H1 (cell line): ENCODE measurements at regions not wholly inside any gene's neighbourhood (a gene's known extent, or its start where the extent isn't known, plus 50 kb on each side); places are given as distances from the start of the nearest gene placed in this dataset.

Experiments
- FOSL1 ChIP-seq: IDR thresholded peaks from 2 replicates; pipeline ENCODE4 v1.6.1; 2011; ENCODE audit warnings: mild to moderate bottlenecking, low read depth, low read length, moderate library complexity; ENCODE audit not compliant: insufficient read depth
- KDM1A ChIP-seq: fragments of 200-600, 300-600 bp; sonication (generic); IDR thresholded peaks from 2 replicates; pipeline ENCODE4 v1.7.1; 2016; ENCODE audit warnings: mild to moderate bottlenecking, low read length, borderline replicate concordance
- POLR2AphosphoS5 ChIP-seq: IDR thresholded peaks from 2 replicates; pipeline ENCODE4 v1.6.1; 2011; ENCODE audit warnings: low read depth, low read length
- SRF ChIP-seq: IDR thresholded peaks from 2 replicates; pipeline ENCODE4 v1.6.1; 2011; ENCODE audit warnings: mild to moderate bottlenecking, low read depth, low read length, moderate library complexity
- YY1 ChIP-seq: IDR thresholded peaks from 2 replicates; pipeline ENCODE4 v1.6.1; 2011; ENCODE audit warnings: low read depth, mild to moderate bottlenecking, low read length
- TF ChIP-seq, protein P1 (sequence below): fragments of 300-600 bp; sonication (generic); IDR thresholded peaks from 2 replicates; pipeline ENCODE4 v1.7.1; 2012; ENCODE audit warnings: low read length, moderate library complexity, mild to moderate bottlenecking, inconsistent platforms; ENCODE audit not compliant: insufficient replicate concordance

- TF ChIP-seq SRF (no peak), YY1 (no peak), FOSL1 (no peak), POLR2AphosphoS5 (no peak), KDM1A (no peak)
- TF ChIP-seq, protein P1, sequence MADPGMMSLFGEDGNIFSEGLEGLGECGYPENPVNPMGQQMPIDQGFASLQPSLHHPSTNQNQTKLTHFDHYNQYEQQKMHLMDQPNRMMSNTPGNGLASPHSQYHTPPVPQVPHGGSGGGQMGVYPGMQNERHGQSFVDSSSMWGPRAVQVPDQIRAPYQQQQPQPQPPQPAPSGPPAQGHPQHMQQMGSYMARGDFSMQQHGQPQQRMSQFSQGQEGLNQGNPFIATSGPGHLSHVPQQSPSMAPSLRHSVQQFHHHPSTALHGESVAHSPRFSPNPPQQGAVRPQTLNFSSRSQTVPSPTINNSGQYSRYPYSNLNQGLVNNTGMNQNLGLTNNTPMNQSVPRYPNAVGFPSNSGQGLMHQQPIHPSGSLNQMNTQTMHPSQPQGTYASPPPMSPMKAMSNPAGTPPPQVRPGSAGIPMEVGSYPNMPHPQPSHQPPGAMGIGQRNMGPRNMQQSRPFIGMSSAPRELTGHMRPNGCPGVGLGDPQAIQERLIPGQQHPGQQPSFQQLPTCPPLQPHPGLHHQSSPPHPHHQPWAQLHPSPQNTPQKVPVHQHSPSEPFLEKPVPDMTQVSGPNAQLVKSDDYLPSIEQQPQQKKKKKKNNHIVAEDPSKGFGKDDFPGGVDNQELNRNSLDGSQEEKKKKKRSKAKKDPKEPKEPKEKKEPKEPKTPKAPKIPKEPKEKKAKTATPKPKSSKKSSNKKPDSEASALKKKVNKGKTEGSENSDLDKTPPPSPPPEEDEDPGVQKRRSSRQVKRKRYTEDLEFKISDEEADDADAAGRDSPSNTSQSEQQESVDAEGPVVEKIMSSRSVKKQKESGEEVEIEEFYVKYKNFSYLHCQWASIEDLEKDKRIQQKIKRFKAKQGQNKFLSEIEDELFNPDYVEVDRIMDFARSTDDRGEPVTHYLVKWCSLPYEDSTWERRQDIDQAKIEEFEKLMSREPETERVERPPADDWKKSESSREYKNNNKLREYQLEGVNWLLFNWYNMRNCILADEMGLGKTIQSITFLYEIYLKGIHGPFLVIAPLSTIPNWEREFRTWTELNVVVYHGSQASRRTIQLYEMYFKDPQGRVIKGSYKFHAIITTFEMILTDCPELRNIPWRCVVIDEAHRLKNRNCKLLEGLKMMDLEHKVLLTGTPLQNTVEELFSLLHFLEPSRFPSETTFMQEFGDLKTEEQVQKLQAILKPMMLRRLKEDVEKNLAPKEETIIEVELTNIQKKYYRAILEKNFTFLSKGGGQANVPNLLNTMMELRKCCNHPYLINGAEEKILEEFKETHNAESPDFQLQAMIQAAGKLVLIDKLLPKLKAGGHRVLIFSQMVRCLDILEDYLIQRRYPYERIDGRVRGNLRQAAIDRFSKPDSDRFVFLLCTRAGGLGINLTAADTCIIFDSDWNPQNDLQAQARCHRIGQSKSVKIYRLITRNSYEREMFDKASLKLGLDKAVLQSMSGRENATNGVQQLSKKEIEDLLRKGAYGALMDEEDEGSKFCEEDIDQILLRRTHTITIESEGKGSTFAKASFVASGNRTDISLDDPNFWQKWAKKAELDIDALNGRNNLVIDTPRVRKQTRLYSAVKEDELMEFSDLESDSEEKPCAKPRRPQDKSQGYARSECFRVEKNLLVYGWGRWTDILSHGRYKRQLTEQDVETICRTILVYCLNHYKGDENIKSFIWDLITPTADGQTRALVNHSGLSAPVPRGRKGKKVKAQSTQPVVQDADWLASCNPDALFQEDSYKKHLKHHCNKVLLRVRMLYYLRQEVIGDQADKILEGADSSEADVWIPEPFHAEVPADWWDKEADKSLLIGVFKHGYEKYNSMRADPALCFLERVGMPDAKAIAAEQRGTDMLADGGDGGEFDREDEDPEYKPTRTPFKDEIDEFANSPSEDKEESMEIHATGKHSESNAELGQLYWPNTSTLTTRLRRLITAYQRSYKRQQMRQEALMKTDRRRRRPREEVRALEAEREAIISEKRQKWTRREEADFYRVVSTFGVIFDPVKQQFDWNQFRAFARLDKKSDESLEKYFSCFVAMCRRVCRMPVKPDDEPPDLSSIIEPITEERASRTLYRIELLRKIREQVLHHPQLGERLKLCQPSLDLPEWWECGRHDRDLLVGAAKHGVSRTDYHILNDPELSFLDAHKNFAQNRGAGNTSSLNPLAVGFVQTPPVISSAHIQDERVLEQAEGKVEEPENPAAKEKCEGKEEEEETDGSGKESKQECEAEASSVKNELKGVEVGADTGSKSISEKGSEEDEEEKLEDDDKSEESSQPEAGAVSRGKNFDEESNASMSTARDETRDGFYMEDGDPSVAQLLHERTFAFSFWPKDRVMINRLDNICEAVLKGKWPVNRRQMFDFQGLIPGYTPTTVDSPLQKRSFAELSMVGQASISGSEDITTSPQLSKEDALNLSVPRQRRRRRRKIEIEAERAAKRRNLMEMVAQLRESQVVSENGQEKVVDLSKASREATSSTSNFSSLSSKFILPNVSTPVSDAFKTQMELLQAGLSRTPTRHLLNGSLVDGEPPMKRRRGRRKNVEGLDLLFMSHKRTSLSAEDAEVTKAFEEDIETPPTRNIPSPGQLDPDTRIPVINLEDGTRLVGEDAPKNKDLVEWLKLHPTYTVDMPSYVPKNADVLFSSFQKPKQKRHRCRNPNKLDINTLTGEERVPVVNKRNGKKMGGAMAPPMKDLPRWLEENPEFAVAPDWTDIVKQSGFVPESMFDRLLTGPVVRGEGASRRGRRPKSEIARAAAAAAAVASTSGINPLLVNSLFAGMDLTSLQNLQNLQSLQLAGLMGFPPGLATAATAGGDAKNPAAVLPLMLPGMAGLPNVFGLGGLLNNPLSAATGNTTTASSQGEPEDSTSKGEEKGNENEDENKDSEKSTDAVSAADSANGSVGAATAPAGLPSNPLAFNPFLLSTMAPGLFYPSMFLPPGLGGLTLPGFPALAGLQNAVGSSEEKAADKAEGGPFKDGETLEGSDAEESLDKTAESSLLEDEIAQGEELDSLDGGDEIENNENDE = no peak
Measured at GRCh38 chr3:187963677-187964385, 190.1 kb upstream of the LPP start (continued).
